ENCODE measurements at regions not wholly inside any gene's neighbourhood (a gene's known extent, or its start where the extent isn't known, plus 50 kb on each side); places are given as distances from the start of the nearest gene placed in this dataset.

DNA sequence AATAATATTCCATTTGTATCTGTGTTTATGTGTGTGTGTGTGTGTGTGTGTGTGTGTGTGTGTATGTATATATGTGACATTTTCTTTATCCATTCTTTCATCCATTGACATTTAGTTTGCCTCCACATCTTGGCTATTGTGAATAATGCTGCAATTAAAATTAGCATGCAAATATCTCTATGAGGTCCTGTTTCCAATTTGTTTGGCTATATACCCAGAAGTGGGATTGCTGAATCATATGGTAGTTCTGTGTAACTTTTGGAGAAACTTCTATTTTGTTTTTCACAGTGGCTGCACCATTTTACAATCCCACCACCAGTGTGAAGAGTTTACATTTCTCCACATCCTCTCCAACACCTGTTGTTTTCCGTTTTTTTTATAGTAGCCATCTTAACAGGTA is 53.1 kb downstream of the CH25H start:
- DNase-seq: no peak

DNA sequence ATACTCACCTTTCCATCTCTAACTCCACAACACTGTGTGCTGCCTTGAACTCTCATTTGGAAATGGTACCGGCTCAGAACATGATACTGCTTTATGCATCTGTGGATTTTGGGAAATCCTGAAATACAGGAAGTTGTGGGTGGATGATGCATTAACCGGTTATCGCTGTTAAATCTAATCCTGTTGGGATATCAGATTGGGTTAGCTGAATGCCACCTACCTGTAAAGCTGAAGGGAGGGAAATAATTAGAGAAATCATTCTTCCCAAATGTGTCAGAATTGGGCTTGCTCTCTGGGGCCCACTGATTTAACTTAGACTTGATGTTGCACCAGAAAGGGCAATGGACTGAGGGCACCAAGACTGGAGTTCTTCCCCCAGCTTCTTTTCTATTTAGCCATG is 54.0 kb downstream of the CH25H start:
- no peak for DNase-seq

DNA sequence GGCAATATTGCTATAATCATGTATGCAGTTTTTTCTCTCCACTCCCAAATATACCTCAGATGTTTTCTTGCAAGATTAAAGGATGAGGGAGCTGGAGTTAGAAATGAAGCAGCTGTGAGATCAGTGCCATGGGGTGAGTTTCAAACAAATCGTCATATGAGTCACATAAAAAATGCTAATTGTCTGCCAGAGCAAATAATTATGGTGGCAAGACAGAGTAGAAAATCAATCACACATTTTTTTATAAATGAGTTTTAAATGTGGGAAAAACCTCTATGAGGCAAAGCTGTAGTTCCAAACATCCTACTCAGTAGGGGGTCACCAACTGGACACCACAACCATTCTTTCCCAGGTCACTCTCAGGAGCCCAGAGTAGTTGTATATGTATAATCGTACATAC is 55.3 kb downstream of the CH25H start:
- no peak for DNase-seq

DNA sequence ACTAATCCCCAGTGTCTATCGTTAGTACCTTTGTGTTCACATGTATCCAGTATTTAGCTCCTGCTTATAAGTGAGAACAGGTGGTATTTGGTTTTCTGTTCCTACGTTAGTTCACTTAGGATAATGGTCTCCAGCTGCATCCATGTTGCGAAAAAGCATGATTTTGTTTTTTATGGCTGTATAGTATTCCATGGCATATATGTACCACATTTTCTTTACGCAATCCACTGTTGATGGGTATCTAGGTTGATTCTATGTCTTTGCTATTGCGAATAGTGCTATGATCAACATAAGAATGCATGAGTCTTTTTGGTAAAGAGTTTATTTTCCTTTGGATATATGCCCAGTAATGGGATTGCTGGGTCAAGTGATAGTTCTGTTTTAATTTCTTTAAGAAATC is 59.1 kb downstream of the CH25H start:
- DNase-seq: no peak

DNA sequence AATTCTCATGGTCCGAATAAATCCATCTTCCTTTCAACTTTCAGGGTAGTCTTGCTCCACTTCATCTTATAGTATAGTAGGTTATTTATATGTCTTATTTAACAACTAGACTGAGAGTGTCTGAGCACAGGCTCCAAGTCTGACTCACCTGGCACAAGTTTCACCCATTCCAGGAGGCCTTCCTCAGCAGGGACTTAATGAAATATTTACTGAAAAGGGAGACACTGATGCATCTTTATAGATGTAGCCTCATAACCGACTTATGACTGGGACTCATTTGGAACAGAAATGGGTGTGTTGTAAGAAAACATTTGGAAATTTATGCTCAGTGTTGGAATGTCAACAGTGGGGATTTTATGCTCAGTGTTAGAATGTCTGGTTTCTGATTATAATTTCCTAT is 59.9 kb downstream of the CH25H start:
- DNase-seq: no peak

DNA sequence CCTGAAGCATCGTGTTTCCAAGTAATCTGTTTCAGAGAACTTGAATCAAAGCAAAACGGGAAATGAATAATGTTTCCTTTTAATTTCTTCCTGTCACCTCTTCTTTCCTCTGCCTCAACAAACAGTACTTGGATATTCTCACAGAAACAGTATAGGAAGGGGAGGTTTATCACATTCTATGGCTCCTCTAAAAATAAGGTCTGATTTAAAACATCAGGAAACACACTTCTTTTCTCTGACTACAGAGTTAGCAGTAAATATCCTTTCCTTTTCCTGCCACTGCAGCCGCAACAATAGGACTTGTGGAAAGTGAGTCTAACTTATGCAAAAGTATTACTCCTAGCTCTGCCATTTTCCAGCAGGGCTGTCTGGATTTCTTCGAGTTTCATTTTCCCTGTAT is 62.3 kb downstream of the CH25H start:
- no peak for DNase-seq

DNA sequence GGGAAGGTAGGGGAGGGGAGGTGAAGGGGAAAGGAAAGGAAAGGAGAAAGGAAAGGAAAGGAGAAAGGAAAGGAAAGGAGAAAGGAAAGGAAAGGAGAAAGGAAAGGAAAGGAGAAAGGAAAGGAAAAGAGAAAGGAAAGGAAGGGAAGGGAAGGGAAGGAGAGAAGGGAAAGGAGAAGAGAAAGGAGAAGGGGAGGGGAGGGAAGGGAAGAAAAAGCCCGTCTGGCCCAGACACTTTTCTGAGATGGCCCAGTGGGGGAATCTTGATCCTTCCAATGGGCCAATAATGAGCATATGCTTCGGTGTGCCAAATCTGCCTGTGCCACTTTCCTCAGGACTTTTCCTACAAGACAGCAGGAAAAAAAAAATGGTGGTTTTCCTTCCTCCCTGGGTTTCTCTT is 64.5 kb downstream of the CH25H start:
- DNase-seq: no peak

DNA sequence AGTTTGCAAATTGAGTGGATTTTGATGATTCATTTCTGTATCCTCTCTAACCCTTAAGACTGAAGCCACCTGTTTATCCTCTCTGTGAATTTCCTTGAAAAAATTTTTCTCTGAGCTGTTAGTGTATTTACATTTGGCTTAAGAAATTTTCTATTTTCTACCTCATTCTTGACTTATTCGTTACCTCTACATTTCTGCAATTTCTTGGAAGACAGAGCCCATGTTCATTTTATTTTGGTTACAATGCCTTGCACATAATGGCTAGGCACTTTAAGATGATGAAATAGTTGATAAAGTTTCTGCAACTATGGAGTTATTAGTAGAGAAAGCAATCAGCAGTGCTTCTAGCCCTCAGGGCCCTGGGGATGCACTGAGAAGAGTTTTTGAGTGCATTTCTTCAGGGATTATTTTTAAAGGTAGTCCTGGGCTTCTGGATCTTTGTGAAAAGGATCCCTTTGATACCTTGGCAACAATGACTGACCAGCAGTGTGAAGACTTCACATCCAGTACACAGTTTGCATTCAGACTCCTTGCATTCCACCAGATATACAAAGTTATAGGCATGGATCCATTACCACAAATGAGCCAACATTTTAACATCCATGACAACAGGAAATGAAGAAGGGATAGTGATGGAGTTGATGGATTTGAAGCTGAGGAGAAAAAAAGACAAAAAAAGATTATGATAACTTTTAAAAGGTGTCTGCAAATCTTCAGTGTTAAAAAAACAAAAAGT is 68.2 kb downstream of the CH25H start:
- no peak for DNase-seq

DNA sequence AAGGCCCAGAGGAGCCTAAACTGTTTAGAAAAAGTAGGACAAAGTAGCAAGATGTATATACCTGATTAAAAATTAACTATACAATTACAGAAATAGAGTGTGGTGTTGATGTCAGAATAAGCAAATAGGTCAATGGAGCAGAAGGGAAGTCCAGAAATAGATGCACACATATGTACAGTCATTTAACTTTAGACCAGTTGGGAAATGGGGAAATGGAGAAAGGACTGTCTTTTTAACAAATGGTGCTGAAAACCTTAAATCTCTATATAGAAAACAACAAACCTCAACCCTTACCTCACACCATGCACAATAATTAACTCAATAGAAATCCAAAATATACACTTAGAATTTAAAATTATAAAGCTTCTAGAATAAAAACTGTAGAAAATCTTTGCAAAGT is 72.2 kb downstream of the CH25H start:
- no peak for DNase-seq

DNA sequence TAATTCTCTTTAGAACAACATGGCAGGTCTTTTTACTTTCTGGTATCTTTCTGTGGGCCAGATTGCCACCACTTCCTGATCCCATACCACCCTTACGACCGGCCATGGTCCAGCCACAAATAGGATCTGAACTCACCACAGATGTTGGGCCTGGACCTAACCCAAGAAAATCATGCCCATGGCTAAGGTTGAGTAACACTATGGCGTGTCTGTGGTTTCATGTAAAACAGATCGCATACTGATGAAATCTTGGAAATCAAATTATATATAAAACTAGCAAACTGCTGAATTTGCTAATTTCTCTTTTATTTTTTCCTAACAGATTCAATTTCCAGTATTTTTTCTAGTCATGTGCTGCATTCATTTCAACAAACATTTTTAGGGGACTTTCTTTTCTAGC is 77.2 kb downstream of the CH25H start:
- DNase-seq: no peak

DNA sequence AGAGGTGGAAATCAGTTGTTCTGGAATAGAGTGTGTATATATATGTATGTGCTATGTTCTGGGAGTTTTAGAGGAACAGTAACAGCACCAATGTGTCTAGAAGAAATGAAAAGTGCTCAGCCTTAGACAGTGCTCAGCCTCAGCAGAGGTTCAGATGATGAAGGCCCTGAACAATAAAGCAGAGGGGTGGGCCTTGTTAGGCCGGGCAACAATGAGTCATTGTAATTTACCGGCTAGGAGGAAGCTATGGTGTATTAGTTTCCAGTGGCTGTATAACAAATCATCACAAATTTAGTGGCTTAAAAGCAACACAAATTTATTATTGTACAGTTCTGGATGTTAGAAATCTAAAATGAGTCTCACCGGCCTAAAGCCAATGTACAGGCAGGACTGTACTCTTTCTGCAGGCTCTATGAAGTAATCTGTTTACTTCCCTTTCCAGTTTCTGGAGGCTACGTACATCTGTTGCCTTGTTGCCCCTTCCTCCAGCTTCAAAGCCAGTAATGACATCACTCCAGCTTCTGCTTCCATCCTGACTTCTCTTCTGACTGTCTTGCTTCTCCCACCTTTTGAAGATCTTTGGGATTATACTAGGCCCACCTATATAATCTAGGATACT is 84.6 kb downstream of the CH25H start:
- no peak for DNase-seq

DNA sequence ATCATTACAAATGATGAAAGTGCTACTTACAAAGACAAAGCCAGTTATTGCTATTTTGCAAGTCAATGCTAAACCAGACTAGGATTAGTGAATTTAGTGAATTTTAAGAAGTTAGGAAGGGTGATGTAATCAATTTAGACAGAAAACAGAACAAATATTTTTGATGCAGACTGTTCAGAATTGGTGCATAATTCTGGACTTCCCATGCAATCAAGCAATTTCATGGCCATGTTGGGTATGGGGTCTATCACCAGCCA is 85.4 kb downstream of the CH25H start:
- DNase-seq: no peak

DNA sequence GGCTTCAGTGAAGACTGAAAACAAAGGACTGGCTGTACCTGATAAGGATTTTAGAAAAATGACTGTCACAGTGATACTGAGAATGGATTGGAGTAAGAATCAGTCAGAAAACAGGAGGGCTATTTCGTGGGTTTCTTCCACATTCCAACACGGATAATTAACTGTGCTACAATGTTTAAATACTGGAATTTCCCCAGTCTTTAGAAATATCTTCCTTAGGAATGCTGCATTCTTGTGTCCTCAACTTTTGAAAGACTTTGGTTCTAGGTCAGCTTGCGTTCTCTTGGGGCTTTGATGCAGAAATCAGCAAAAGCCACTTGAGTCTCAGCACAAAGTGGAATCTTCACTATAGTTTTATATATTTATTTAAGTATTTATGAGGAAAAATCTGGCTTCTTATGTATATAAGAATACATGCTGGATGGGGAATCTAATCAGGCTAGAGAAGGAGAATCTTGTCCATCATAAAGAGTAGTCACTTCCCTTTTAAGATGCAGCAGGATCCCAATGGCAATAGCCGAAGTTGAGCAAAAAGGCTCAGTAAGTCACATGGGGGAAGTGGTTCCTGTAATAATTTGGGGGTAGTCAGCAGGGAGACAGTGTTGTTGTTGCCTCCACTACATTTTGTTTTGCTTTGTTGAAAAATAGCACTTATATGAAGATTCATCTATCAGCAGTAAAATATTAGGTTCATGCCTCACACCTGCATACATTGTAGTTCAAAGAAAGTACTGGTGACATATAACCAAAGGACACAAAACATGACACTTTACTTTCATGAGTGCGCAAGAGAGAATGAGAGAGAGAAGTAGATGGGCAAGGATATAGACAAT is 86.0 kb downstream of the CH25H start:
- DNase-seq: no peak

DNA sequence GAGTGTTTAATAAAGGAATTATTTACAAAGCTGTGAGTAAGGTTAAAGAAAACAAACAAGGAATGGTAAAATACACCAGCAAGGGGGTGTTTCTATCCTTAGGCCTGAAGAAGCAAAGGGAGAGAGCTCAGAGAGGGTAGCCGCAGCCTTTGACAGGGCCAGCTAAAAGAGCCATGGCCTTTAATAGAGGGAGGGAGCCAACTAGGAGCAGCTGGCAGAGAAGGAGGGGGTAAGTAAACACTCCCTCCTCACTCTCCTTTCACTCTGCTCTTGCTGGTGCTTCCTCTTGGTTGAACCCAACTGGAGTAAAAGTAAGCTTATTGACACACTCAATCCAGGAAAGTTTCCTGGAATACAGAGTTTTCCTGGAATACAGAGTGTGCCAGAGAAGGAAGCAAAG is 87.5 kb downstream of the CH25H start:
- DNase-seq: no peak

DNA sequence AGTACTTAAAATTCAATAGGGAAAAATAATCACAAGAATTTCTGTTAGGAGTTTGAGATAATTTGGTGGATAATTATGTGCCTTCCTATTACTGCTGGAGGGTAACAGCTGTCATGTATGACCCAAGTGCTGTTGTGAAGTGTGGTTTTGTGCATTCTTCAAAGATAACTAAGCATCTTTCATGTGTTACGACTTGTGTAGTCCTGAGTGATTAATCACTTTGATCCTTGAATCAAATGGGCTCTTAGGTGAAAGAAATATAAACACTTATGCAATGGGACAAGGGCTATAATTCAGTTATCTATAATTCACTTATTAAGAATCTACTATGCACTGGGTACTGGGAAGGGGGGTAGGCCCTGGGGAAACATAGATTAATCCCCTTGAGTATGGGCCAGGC is 89.0 kb downstream of the CH25H start:
- DNase-seq: no peak

DNA sequence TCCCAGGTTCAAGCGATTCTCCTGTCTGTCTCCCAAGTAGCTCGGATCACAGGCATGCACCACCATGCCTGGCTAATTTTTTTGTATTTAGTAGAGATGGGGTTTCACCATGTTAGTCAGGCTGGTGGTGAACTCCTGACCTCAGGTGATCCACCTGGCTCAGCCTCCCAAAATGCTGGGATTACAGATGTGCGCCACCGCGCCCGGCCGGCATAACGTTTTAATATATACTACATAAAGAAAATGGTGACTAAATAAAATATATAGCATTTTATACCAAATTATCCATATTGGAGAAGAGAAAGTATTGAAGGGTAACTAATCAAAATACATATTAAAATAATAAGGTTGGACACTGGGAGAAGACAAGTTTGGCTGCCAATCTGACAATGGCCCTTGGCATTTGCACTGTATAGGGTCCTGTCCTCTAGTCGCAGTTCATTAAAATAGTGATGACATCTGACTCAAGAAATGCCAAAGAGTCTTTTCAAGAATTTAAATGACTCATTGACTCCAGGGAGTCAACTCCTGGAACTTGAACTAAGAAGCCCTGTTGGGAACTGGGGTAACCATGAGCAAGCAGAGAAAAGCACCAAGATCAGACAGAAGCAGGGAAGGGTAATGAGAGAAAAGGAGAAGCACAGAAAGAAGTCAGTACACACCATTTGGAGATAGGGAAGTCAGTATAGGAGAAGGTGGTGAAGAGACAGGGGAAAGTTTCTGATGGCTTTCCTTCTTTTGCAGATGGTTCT is 91.1 kb downstream of the CH25H start:
- no peak for DNase-seq

DNA sequence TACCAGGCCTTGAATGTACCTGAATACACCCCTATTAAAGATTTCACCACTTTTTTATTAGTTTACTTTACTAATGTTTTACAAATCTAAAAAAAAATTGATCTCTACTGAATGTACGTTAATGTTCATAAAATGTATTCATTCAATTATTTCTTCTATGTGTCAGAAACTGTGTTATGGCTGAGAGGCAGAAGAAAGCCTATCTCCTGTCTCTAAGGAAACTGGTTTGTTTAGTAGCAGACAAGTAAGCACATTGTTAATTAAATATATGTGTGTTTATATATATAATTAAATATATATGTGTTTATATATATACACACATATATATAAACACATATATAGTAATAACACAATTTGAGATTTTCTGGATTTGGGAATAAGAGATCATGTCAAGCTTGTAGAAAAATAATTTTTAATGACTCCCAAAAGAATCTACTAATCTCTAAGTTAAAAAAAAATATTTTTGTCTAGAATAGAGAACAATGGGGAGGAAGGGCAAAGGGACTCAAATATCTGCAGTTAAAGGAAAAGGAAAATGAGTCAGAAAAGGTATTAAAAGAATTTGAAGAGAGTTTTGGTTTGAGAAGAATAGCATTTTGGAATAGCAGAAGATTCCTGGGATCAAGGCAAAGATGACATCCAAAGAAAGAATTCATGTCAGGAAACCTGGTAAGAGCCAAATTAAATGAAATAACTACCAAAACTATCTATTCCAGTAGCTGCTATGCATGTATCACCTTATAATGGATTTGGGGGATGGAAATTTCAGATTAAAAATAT is 92.1 kb downstream of the CH25H start:
- DNase-seq: no peak

DNA sequence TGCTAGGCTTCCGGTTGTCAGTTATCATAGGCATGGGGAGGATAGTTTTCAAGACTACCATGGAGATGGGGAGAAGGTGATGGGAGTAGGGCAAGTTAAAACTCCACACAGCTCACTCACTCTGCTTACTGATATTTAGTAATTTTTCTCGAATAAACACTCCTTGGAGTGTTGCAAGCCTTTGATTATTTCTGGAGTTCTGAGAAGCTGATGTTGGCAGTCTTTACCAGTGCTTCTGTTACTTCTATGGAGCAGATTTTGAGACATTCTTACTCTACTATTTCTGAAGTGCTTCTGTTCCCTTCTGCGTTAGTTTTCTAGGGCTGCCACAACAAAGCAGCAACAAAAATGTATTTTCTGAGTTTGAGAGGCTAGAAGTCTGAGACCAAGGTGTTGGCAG is 104.4 kb downstream of the CH25H start:
- DNase-seq: no peak

DNA sequence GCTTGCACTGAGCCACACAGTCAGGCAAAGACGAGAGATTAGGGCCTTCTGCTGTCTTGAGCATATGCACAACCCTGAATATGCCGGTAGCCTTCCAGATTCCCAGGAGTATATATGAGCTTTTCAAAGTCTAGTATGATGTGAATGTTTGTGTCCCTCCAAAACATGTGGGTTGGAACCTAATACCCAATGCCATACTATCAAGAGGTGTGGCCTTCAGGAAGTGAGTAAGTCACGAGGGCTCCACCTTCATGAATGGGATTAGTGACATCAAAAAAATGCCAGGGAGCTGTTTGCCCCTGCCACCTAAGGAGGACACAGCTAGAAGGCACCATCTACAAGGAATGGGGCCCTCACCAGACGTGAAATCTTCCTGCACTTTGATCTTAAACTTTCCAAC is 105.2 kb downstream of the CH25H start:
- no peak for DNase-seq

DNA sequence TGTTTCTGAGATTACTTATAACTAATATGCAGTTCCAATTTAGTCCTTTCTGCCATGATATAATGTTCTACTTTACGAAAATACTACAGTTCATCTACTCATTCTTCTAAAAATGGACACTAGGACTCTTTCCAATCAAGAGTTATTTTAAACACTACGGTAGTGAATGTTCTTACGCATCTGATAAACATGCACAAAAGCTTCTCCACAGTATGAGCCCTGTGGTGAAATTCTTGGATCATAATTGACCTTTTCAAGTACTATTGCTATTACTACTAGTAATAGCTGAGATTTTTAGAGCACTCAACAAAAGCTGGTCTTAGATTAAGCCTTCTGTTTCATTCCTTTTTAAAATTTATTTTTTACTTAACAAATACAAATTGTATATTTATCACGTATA is 106.4 kb downstream of the CH25H start:
- no peak for DNase-seq

DNA sequence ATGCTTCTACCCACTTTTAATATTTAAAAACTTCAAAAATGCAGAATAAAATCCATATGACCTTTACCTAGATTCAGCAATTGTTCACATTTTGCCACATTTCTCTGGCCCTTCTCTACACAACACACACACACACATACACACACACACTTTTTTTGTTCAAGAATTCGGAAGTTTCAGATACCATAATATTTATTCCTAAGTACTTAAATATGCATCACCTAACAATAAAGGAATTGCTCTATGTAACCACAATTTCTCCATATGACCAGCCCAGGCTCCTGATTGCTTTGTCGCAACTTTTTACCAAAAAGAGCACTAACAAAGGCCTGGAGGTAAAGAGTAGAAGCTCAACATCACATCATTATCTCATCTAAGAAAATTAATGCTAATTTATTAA is 106.6 kb downstream of the FAS start:
- DNase-seq: no peak

DNA sequence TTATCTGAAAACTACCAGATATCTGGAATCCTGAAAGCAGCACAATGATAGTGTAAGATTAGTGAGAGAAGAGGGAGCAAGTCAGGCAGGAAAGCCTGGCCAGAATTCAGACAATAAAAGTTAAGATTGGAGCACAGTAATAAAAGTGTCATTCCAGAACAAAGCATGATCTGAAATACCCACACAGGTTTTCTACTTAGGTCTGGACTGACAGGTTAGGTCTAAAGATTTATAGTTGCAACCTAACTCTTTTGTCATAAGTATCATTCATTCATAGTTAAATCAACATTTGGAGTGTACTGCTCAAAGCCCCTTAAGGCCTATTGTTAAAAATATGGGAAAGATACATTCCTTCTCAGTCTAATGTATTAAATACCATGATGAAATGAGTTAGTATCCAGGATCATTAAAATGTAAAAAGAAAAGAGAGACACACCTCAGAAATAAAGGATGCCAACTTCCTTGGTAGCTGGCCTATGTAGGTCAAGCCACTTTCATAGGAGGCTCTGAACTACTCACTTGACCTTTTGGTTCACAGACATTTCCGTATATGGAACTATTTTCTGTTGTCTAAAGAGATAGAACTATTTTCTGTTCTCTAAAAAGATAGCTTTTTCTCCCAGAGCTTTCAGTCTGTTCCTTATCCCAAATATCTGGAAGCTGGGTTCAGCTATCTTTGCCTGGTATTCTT is 105.2 kb downstream of the FAS start:
- DNase-seq: no peak

Measured in activated CD4-positive, alpha-beta T cell treated with anti-CD3 and anti-CD28 coated beads, Interleukin-2, amount 50 U/mL, for 48 hours (primary cell).